Hepatocyte (in vitro differentiated cells): ENCODE measurements at regions not wholly inside any gene's neighbourhood (a gene's known extent, or its start where the extent isn't known, plus 50 kb on each side); places are given as distances from the start of the nearest gene placed in this dataset.

Experiments
- CTCF ChIP-seq: fragments of 200-600 bp; sonication (generic); IDR thresholded peaks from 2 replicates; pipeline ENCODE4 v1.5.1; 2016; ENCODE audit warnings: antibody characterized with exemption, mild to moderate bottlenecking; ENCODE audit not compliant: poor library complexity
- EZH2 ChIP-seq: fragments of 200-600 bp; sonication (generic); IDR thresholded peaks from 2 replicates; pipeline ENCODE4 v1.6.1; 2016; ENCODE audit warnings: antibody characterized with exemption, mild to moderate bottlenecking, borderline replicate concordance
- EZH2phosphoT487 ChIP-seq: fragments of 200-600 bp; sonication (generic); IDR thresholded peaks from one replicate; pipeline ENCODE4 v1.6.1; 2018; ENCODE audit warnings: antibody characterized with exemption, mild to moderate bottlenecking, low read depth, moderate library complexity; ENCODE audit not compliant: unreplicated experiment, severe bottlenecking

DNA sequence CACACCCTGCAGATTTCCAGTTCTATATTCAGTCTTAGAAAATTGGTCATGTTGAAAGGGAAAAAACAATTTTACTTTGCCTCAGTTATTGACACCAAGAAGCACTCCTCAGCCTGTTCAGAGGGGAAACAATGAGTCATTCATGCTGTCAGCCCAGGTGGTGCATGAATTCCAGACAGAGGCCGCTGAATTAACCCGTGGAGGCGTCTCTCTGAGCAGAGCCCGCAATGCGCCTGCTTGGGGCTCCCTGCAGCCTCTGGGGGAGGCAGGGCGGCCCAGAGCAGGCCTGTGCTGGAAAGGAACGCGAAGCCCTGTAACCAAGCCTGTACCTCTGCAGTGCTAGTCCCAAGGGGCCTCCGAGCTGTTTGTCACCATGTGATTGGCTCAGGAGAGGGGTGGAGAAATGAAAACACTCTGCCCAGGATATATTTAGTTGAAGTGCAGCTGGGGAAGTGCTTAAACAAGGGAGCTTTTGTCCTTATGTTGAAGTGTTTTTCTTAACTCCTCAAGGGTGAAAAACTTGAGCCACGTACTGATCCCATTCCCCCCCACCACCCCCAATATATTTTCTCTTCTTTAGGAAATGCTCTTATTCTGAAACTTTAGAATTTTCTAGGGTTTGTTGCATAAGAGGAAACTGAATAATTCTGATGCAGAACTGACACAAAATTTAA, 68.3 kb upstream of the CHD2 start:
- TF ChIP-seq CTCF (no peak), EZH2phosphoT487 (no peak), EZH2 (no peak)
